SIG-M5 treated with dmso at 0.1 percent for 504 hours (cell line): ENCODE measurements at regions not wholly inside any gene's neighbourhood (a gene's known extent, or its start where the extent isn't known, plus 50 kb on each side); places are given as distances from the start of the nearest gene placed in this dataset.
"Not testable (repeated sequence)": the region's sequence is repeated elsewhere in the genome, so short reads cannot be mapped to it uniquely, and the experiment has no call there.

Source experiments
- DNase-seq: peaks from one replicate; lab custom pipeline; 2025; ENCODE audit not compliant: unreplicated experiment; lab: John Stamatoyannopoulos, UW

- DNase-seq: no peak
These were observed 347.9 kb upstream of the NCAM1 start for GRCh38 chr11:112613051-112613972.

DNA sequence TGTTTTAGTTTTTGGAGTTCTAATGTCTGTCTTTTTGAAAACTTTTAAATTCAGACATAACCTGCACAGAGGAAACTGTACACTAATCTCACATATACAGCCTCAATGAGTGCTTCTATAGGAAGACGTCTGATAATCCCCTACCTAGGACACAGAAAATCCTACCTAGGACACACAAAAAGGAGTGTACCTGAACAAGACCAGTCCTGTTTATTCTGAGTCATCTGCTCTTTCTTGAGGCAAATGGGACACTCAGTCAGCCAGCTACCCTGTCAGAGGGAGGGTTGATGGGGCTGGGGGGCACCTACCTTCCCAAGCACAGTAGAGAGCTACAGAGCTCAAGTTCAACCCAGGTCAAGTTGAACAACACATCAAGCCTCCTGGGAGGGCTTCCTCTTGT, 346.6 kb upstream of the NCAM1 start:
- DNase-seq: no peak

DNA sequence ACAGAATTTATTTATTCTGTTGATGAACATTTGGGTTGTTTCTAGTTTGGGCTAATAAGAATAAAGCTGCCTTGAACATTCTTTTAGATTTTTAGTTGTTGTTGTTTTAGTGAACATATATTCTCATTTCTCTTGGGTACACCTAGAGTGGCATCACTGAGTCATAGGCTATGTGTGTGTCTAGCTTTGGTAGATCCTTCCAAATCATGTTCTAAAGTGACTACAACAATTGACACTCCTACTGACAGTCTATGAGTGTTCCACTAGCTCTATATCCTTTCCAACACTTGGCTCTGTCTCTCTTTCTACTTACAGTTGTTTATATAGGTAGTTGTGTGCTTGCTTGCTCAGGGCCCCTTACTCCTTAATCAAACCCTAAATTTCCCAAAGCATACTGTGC, 346.0 kb upstream of the NCAM1 start:
- DNase-seq: no peak

DNA sequence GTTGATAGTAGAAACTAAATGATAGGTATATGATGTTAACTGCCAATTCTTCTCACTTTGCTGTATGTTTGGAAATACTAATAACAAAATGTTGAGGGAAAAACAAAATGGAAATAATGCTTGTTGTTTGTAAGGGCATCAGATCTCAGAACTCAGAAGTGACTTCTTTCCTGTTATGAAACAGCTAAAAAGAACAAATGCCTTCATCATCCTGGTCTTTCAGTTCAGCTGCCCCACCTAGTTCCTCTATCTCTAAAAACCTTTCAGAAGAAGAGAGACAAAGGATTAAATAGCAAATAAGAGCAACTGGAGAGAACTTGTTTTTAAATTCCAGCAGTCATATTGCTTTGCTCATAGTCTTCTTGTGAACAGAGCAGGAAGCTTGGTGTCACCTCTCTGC, 345.3 kb upstream of the NCAM1 start:
- no peak for DNase-seq

DNA sequence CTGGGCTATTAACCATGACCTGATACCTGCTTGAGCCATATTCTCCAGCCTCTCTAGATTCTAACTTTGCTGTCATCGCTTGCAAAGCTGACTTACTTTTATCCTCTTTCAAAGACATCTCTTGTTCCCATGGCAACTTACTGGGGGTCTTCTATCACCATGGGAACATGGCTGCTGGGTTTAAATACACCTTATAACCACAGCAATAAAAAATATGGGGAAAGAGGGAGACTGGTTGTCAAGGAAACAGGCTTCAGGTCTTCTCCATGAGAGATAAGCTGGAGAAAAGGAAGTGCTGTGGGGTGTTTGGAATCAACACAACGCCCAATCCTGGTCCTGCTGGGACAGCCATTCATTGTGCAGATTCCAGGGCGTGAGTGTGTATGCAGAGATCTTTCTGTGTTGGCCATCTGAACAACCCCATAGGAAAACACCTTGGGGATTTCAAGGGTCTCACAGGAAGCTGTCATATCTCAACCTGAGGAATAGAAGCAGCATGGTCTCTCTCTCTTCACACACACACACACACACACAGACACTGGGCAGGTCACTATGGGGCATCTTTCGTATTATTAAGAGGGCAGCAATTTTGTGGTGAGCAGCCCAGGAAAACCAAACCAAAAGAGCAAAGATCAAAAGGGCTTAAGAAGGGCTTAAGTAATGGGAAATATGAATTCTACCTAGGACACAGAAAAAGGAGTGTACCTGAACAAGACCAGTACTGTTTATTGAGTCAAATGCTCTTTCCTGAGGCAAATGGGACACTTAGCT, 344.7 kb upstream of the NCAM1 start:
- DNase-seq: no peak

DNA sequence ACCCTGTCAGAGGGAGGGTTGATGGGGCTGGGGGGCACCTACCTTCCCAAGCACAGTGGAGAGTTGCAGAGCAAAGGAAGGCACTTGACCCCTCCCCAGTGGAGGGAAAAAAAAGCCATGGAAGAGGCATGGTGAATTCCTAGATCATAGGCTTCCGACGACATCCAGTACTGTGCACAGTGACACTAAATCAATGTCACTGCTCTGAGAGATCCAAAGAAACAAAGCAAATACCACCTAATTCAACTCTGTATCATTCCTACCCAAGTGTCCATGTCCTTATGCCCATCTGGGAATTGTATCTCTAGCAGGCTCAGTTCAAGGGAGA, 344.2 kb upstream of the NCAM1 start:
- no peak for DNase-seq

- DNase-seq: no peak
These were observed 343.0 kb upstream of the NCAM1 start for GRCh38 chr11:112617977-112618826.

DNA sequence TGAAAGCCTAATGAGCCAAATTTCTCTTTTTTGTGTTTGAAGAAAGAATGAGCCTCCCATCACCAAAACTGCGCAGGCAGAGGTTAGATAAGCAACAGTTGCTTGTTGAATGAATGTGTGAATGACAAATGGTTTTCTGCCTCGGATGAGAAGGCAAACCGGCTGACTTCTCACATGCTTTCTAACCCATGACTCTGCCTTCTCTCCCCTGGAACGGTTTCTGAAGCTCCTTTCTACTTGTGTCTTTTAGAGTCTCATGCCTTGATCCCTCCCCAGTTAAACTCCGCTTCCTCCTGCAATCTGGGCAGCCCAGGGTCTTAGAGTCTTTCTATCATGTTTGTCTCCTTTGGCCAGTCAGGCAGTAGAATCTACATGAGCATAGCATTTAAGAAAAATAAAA, 342.1 kb upstream of the NCAM1 start:
- DNase-seq: no peak

DNA sequence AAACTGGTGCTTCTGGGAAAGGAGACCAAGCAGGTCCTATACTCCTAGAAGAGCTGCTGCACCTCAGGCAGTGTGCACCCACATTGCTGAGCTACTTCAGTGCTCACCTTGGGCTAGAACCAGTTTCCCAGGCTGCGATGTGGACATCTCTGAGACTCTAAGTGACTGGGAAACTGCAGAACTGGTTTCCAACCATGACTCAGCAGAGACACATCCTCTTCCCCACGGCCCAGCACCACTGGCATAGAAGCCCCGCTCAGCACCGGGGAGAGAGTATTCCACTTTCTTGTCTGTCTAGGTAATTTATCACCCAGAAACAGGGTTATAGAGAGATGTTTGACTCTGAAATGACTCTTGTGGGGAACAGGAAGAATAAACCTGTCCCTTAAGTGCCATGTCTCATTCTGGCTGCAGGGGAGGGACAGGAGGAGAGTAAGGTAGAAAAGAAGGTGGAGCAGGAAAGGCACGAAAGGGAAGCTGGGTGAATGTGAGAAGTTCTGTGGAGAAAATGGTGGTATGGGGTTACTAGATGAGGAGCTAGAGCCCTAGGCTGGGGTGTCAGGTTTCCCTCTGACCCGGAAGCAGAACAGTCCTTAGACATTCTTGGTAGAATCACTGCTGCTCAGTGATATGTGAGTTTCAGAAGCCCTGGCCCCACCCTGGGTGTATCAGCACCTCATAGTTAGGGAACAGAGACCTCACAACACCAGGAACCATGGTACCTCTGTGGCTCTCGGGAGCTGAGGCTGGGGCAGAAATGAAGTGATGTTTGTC, 340.4 kb upstream of the NCAM1 start:
- DNase-seq: no peak

GRCh38 chr11:112623057-112623456, 338.2 kb upstream of the NCAM1 start:
- DNase-seq: no peak

- no peak for DNase-seq
These were observed 336.8 kb upstream of the NCAM1 start for GRCh38 chr11:112624431-112624830.

GRCh38 chr11:112624971-112625370, 336.2 kb upstream of the NCAM1 start:
- DNase-seq: not testable (repeated sequence)

DNA sequence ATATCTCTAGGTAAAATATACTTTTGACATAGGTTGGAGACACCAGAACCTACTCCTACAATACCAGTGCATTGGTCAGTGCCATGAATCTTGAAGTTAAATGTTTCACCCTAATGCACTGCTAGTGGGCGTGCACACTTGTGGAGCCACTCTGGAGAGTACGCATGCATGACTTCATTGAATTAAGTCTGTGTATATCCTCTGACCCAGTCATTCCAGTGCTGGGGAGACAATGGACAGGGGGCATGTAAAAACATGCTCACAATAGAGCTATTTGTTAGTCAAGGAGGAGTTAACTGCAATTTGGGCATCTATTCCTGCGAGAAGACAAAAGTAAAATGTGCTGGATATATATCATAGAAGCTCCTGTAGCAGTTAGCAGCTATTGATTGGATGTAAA, 335.4 kb upstream of the NCAM1 start:
- no peak for DNase-seq

DNA sequence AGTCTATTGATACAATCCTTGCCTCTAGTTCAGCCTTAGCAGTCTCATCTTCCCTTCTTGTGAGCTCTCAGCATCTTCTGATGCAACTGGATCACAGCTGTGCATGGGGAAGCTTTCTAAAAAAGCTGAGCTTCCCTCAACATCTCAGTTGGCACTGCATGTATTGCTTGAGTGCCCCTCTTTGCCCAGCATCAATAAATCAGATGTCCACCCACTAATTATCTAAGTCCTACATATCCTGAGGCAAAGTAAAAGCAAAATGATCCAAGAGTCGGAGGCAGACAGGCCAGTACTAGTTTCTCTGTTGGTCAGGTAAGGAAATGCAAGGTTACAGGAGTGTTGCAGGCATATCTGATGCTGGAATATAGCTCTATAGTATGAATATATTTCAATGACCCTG, 334.5 kb upstream of the NCAM1 start:
- no peak for DNase-seq

DNA sequence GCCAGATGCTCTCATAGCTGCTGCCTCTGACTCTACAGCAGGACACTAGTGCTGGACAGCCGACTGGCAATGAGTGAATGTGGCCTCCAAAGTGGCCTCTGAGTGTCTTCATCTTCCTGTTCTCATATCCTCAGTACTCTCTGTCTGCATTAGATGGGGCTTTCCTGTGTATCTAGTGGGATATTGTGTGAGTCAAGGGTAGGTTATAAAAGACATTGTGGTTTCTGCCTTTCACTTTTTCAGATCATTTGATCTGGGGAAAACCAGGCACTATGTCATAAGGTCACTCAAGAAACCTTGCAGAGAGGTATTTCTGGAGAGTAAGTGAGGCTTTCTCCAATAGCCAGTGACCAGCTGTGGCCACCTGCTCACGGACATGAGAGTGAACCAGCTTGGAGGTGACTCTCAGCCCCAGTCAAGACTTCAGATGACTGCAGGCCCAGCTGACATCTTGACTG, 333.6 kb upstream of the NCAM1 start:
- DNase-seq: no peak

DNA sequence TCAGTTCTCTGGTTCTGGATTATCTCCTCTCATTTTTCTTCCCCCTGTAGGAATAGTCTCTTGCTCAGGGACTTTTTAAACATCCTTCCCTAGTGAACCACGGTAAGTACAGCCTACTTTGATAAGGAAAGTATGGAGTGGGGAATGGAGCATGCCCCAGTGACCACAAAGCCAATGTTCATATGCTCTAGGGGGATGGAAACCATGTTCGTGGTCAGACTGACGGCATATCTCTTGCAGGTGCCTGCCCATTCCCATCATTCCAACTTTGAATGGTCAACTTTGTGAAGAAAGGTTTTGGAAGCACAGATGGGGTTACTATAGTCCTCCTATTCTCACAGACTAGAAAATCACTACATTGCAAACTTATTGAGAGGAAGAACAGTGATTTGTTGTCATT, 332.5 kb upstream of the NCAM1 start:
- DNase-seq: no peak

- DNase-seq: no peak
These were observed 330.7 kb upstream of the NCAM1 start for GRCh38 chr11:112630496-112630895.

- no peak for DNase-seq
These were observed 329.9 kb upstream of the NCAM1 start for GRCh38 chr11:112631333-112631732.

DNA sequence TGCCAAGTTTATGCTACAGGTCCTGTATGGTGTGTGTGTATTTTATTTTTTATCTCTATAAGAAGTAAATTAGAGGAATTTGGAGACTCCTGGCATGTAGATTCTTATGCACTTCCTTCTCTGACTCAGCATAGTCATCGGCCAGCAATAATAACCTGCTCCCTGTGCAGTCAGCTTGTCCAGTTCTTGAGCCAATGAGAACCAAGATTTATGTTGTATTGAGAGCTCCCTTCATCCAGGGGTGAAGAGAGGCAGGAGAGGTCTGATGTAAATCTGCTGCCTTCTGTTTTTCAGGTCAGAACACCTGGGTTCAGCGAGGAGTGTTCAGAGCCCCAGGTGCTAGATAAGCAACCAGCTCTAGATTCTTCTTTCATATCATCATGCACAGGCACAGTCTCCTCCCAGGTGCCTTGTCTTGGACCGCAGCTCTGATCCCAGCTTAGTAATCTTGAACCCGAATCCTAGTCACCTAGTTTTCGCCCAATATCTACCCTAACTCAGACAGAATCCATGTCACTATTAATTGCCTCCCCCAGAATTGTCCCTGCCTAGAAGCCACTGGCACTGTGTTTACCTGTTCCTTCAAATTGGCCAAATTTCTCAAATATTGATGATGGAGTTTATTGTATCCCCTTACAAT, 328.2 kb upstream of the NCAM1 start:
- no peak for DNase-seq

- DNase-seq: no peak
These were observed 326.7 kb upstream of the NCAM1 start for GRCh38 chr11:112634551-112634950.
